Trophoblast cell (in vitro differentiated cells and primary cell): ENCODE measurements at regions not wholly inside any gene's neighbourhood (a gene's known extent, or its start where the extent isn't known, plus 50 kb on each side); places are given as distances from the start of the nearest gene placed in this dataset.

Experiments
- DNase-seq, 2 donors: peaks; one replicate each; pipeline ENCODE4 v3.0.0-alpha.2; 2016
- H2AFZ ChIP-seq: 2 replicates; pipeline ENCODE4 v1.6.1; 2013; ENCODE audit warnings: low read length, moderate library complexity, mild to moderate bottlenecking; ENCODE audit not compliant: insufficient read depth, poor library complexity
- H2AK5ac ChIP-seq: 2 replicates; pipeline ENCODE4 v1.6.1; 2013; ENCODE audit warnings: mild to moderate bottlenecking, low read length
- H2BK120ac ChIP-seq: 2 replicates; pipeline ENCODE4 v1.6.1; 2013; ENCODE audit warnings: low read length, mild to moderate bottlenecking, moderate library complexity; ENCODE audit not compliant: insufficient read depth, poor library complexity
- H2BK12ac ChIP-seq: 2 replicates; pipeline ENCODE4 v1.6.1; 2013; ENCODE audit warnings: mild to moderate bottlenecking, low read length, moderate library complexity
- H2BK5ac ChIP-seq: 2 replicates; pipeline ENCODE4 v1.6.1; 2013; ENCODE audit warnings: low read length, low read depth, moderate library complexity, mild to moderate bottlenecking; ENCODE audit not compliant: poor library complexity
- H3K14ac ChIP-seq: 2 replicates; pipeline ENCODE4 v1.6.1; 2013; ENCODE audit warnings: mild to moderate bottlenecking, low read length
- H3K18ac ChIP-seq: 2 replicates; pipeline ENCODE4 v1.6.1; 2013; ENCODE audit warnings: mild to moderate bottlenecking, low read length
- H3K23ac ChIP-seq: 2 replicates; pipeline ENCODE4 v1.6.1; 2013; ENCODE audit warnings: low read length
- H3K27ac ChIP-seq: 2 replicates; pipeline ENCODE4 v1.5.1; 2013; ENCODE audit warnings: low read depth, mild to moderate bottlenecking, inconsistent platforms, low read length, moderate library complexity
- H3K27me3 ChIP-seq: 2 replicates; pipeline ENCODE4 v1.6.1; 2013; ENCODE audit warnings: inconsistent platforms, mild to moderate bottlenecking, low read length, moderate library complexity; ENCODE audit not compliant: insufficient read depth
- H3K36me3 ChIP-seq, 2 experiments: 1 replicate in 1 of 2; 2 replicates in 1 of 2; pipeline ENCODE4 v1.6.1; 2013; ENCODE audit warnings: low read length in 2 of 2, mild to moderate bottlenecking in 2 of 2, moderate library complexity in 1 of 2; ENCODE audit not compliant: insufficient read depth in 2 of 2, control insufficient read depth in 1 of 2
- H3K4ac ChIP-seq: 2 replicates; pipeline ENCODE4 v1.6.1; 2013; ENCODE audit warnings: low read depth, mild to moderate bottlenecking, low read length, moderate library complexity
- H3K4me1 ChIP-seq, 2 experiments: 1 replicate in 1 of 2; 2 replicates in 1 of 2; pipeline ENCODE4 v1.6.1; 2013; ENCODE audit warnings: low read length in 2 of 2, mild to moderate bottlenecking in 2 of 2, moderate library complexity in 1 of 2; ENCODE audit not compliant: insufficient read depth in 2 of 2, control insufficient read depth in 1 of 2
- H3K4me2 ChIP-seq: 2 replicates; pipeline ENCODE4 v1.6.1; 2013; ENCODE audit warnings: inconsistent platforms, mild to moderate bottlenecking, low read length, moderate library complexity
- H3K4me3 ChIP-seq: 2 replicates; pipeline ENCODE4 v1.5.1; 2013; ENCODE audit warnings: mild to moderate bottlenecking, low read depth, low read length, inconsistent platforms
- H3K79me1 ChIP-seq: one replicate; pipeline ENCODE4 v1.6.1; 2013; ENCODE audit warnings: low read length
- H3K79me2 ChIP-seq: 2 replicates; pipeline ENCODE4 v1.6.1; 2013; ENCODE audit warnings: low read length, mild to moderate bottlenecking; ENCODE audit not compliant: control insufficient read depth, insufficient read depth, poor library complexity
- H3K9ac ChIP-seq: 2 replicates; pipeline ENCODE4 v1.6.1; 2013; ENCODE audit warnings: mild to moderate bottlenecking, low read length
- H3K9me3 ChIP-seq: 2 replicates; pipeline ENCODE4 v1.6.1; 2013; ENCODE audit warnings: low read depth, mild to moderate bottlenecking, control low read depth, inconsistent platforms, low read length; ENCODE audit not compliant: insufficient read depth
- H4K12ac ChIP-seq: 2 replicates; pipeline ENCODE4 v1.6.1; 2013; ENCODE audit warnings: low read depth, mild to moderate bottlenecking, low read length, moderate library complexity
- H4K8ac ChIP-seq: 2 replicates; pipeline ENCODE4 v1.6.1; 2013; ENCODE audit warnings: low read depth, mild to moderate bottlenecking, low read length, moderate library complexity
- H4K91ac ChIP-seq: one replicate; pipeline ENCODE4 v1.6.1; 2013; ENCODE audit warnings: low read depth, mild to moderate bottlenecking, low read length, moderate library complexity
- WGBS: extraction: QIAGEN DNeasy Blood & Tissue Kit; methylation state at CpG from one replicate; pipeline ENCODE4 v1.1.7; 2013; ENCODE audit warnings: missing lambda C conversion rate; ENCODE audit not compliant: insufficient read length, insufficient coverage; ENCODE audit errors: extremely low coverage; 5-methylcytosine and 5-hydroxymethylcytosine counted together

- Histone ChIP-seq H3K79me1 (no peaks in the 10 kb centered on the region), H3K23ac (no peak overlapping the region), H3K4me2 (no peak overlapping the region), H2BK5ac (no peak overlapping the region), H2AFZ (no peak overlapping the region), H4K12ac (no peak overlapping the region), H3K79me2 (no peaks in the 10 kb centered on the region), H3K4ac (no peak overlapping the region), H3K4me1 (no peaks in the 10 kb centered on the region), H4K91ac (no peak overlapping the region), H2BK12ac (no peak overlapping the region), H2AK5ac (no peak overlapping the region), H3K36me3 (no peaks in the 10 kb centered on the region), H3K27ac (no peak overlapping the region), H2BK120ac (no peak overlapping the region), H3K4me3 (no peak overlapping the region), H4K8ac (no peak overlapping the region), H3K14ac (no peak overlapping the region), H3K27me3 (no peaks in the 10 kb centered on the region), H3K9ac (no peak overlapping the region), H3K18ac (no peak overlapping the region), H3K9me3 (no peaks in the 10 kb centered on the region)
- WGBS: no CpG with 5 or more reads among the region's 2 CpGs
- DNase-seq: peak in 1 of 2 donors; percentile 25
These were observed 609.1 kb upstream of the GRM7 start for GRCh38 chr3:6251612-6252400.

- peaks cover 0 to 2% of the 10 kb centered on the region in 2 experiments for H3K4me1 ChIP-seq
- H3K27me3 ChIP-seq: no peaks in the 10 kb centered on the region
- H3K23ac ChIP-seq: no peak overlapping the region
- H3K14ac ChIP-seq: no peak overlapping the region
- no peak overlapping the region for H4K91ac ChIP-seq
- no peaks in the 10 kb centered on the region for H3K79me1 ChIP-seq
- DNase-seq: no peak
- H2BK120ac ChIP-seq: no peak overlapping the region
- no peak overlapping the region for H3K27ac ChIP-seq
- H3K4me2 ChIP-seq: no peak overlapping the region
- H4K12ac ChIP-seq: no peak overlapping the region
- H3K4ac ChIP-seq: no peak overlapping the region
- no peaks in the 10 kb centered on the region for H3K36me3 ChIP-seq
- H3K79me2 ChIP-seq: no peaks in the 10 kb centered on the region
- no peak overlapping the region for H4K8ac ChIP-seq
- no peaks in the 10 kb centered on the region for H3K9me3 ChIP-seq
- H2AK5ac ChIP-seq: no peak overlapping the region
- H3K18ac ChIP-seq: no peak overlapping the region
- H3K4me3 ChIP-seq: no peak overlapping the region
- H3K9ac ChIP-seq: no peak overlapping the region
- no peak overlapping the region for H2AFZ ChIP-seq
- H2BK12ac ChIP-seq: no peak overlapping the region
- no peak overlapping the region for H2BK5ac ChIP-seq
- no CpG with 5 or more reads among the region's 1 CpG for WGBS
These were observed 606.4 kb upstream of the GRM7 start for GRCh38 chr3:6254490-6254889.

- Histone ChIP-seq H3K9me3 (no peaks in the 10 kb centered on the region), H3K79me1 (no peaks in the 10 kb centered on the region), H4K8ac (no peak overlapping the region), H2AFZ (no peak overlapping the region), H2BK12ac (no peak overlapping the region), H3K4me3 (no peak overlapping the region), H3K9ac (no peak overlapping the region), H3K14ac (no peak overlapping the region), H3K4ac (no peak overlapping the region), H3K4me2 (no peak overlapping the region), H3K23ac (no peak overlapping the region), H4K91ac (no peak overlapping the region), H3K79me2 (no peaks in the 10 kb centered on the region), H3K4me1 (peaks cover 0 to 2% of the 10 kb centered on the region in 2 experiments), H4K12ac (no peak overlapping the region), H3K18ac (no peak overlapping the region), H3K27ac (no peak overlapping the region), H2AK5ac (no peak overlapping the region), H3K36me3 (no peaks in the 10 kb centered on the region), H2BK120ac (no peak overlapping the region), H2BK5ac (no peak overlapping the region), H3K27me3 (no peaks in the 10 kb centered on the region)
- WGBS: no CpG with 5 or more reads among the region's 6 CpGs
- DNase-seq: no peak
These were observed 605.7 kb upstream of the GRM7 start for GRCh38 chr3:6255229-6255628.

GRCh38 chr3:6260551-6261191 is 600.2 kb upstream of the GRM7 start:
- Histone ChIP-seq H4K8ac (no peak overlapping the region), H4K91ac (no peak overlapping the region), H3K27me3 (no peaks in the 10 kb centered on the region), H3K9me3 (no peaks in the 10 kb centered on the region), H3K27ac (no peak overlapping the region), H2BK120ac (no peak overlapping the region), H3K18ac (no peak overlapping the region), H3K36me3 (no peaks in the 10 kb centered on the region), H3K4me2 (no peak overlapping the region), H3K23ac (no peak overlapping the region), H2BK5ac (no peak overlapping the region), H3K4me3 (no peak overlapping the region), H3K4me1 (peaks cover 0 to 2% of the 10 kb centered on the region in 2 experiments), H3K9ac (no peak overlapping the region), H3K79me1 (no peaks in the 10 kb centered on the region), H2AFZ (no peak overlapping the region), H4K12ac (no peak overlapping the region), H2AK5ac (no peak overlapping the region), H3K14ac (no peak overlapping the region), H3K4ac (no peak overlapping the region), H2BK12ac (no peak overlapping the region), H3K79me2 (no peaks in the 10 kb centered on the region)
- no peak for DNase-seq
- WGBS: no CpG with 5 or more reads among the region's 5 CpGs
